ENCODE measurements at regions not wholly inside any gene's neighbourhood (a gene's known extent, or its start where the extent isn't known, plus 50 kb on each side); places are given as distances from the start of the nearest gene placed in this dataset.

DNA sequence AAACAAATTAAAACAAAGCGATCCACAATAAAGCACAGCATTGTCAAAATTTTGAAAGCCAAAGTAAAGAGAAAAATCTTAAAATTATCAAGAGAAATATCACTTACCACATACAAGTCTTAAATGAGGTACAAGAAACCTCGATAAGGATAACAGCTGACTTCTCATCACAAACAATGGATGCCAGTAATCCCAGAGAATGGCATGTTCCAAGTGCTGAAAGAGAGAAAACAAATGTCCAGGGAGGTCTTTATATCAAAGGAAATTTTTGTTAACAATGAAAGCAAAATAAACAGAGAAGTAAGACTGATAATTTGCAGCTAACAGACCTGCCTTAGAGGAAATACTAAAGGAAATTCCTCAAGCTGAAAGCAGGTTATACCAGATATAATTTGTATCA, 460.4 kb upstream of the HS3ST1 start:
- TF ChIP-seq, protein P1, sequence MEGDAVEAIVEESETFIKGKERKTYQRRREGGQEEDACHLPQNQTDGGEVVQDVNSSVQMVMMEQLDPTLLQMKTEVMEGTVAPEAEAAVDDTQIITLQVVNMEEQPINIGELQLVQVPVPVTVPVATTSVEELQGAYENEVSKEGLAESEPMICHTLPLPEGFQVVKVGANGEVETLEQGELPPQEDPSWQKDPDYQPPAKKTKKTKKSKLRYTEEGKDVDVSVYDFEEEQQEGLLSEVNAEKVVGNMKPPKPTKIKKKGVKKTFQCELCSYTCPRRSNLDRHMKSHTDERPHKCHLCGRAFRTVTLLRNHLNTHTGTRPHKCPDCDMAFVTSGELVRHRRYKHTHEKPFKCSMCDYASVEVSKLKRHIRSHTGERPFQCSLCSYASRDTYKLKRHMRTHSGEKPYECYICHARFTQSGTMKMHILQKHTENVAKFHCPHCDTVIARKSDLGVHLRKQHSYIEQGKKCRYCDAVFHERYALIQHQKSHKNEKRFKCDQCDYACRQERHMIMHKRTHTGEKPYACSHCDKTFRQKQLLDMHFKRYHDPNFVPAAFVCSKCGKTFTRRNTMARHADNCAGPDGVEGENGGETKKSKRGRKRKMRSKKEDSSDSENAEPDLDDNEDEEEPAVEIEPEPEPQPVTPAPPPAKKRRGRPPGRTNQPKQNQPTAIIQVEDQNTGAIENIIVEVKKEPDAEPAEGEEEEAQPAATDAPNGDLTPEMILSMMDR (IDR thresholded peaks at IDR 0.05; ENCODE audit: low read depth, low read length): no peak
- no peak for DNase-seq (ENCODE audit: extremely low read depth, low read depth)

DNA sequence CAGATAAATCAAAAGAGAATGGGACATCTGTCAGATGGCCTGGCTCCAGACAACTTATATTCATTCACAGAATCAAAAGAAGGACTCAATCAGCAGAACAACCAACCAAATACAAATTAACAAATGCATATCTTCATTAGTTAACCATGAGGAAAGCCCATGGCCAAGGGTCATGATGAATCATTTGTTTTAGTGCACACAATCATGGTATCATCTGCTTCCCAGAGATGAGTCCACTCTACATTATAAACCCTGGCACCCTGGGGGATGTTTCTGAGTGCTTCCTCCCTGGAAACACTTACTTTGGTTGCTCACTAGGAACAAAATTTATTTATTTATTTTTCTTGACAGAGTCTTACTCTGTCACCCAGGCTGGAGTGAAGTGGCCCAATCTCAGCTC, 453.3 kb upstream of the HS3ST1 start:
- TF ChIP-seq, protein P1 (IDR thresholded peaks at IDR 0.05; ENCODE audit: low read depth, low read length): no peak
- DNase-seq (ENCODE audit: extremely low read depth, low read depth): no peak

DNA sequence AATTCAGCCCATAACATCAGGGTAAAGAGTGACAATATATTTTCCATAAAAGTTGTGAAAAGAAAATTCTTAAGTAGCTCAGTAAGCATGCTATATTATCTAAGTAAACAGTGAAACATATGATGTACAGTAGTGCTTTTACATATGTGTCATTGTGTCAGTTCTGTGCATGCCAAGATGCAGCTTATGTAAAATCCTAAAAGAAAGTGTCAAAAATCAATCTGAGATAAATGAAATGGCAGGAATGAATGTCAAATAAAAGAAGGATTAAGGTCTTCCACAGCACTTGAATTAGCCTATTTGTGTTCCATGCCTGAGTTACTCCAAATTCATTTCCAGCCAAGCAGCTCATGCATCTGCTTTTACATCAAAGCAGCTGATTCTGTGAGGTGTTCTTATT, 452.7 kb upstream of the HS3ST1 start:
- TF ChIP-seq, protein P1 (IDR thresholded peaks at IDR 0.05; ENCODE audit: low read depth, low read length): no peak
- no peak for DNase-seq (ENCODE audit: extremely low read depth, low read depth)

DNA sequence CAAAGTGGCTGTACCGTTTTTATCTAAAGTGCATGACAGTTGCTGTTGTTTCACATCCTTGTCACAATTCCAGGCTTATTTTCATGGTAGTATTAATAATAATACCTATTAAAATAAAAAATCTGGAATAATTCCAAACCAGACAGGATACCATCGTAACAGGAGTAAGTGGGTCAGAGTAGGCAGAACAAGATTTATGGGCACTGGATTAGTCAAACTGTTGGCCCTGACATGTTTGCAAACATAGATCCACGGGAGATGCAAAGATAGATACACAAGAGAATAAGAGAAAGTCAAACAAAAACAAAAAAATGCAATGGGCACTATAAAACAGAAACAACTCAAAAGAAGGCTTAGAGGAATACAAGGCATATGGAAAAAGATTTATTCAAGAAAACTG, 449.5 kb upstream of the HS3ST1 start:
- TF ChIP-seq, protein P1 (IDR thresholded peaks at IDR 0.05; ENCODE audit: low read depth, low read length): no peak
- DNase-seq (ENCODE audit: extremely low read depth, low read depth): no peak

DNA sequence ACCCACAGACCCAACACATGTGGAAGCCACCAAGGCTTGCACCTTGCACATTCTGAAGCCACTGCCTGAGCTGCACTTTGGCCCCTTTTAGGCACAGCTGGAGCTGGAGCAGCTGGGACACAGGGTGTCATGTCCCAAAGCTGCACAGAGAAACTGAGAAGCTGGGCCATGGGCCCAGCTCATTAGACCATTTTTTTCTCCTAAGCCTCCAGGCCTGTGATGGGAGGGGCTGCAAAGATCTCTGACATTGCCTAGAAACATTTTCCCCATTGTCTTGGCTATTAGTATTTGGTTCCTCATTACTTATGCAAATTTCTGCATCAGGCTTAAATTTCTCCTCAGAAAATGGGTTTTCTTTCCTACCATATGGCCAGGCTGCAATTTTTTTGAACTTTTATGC, 447.4 kb upstream of the HS3ST1 start:
- DNase-seq (ENCODE audit: extremely low read depth, low read depth): no peak
- TF ChIP-seq, protein P1 (IDR thresholded peaks at IDR 0.05; ENCODE audit: low read depth, low read length): no peak

DNA sequence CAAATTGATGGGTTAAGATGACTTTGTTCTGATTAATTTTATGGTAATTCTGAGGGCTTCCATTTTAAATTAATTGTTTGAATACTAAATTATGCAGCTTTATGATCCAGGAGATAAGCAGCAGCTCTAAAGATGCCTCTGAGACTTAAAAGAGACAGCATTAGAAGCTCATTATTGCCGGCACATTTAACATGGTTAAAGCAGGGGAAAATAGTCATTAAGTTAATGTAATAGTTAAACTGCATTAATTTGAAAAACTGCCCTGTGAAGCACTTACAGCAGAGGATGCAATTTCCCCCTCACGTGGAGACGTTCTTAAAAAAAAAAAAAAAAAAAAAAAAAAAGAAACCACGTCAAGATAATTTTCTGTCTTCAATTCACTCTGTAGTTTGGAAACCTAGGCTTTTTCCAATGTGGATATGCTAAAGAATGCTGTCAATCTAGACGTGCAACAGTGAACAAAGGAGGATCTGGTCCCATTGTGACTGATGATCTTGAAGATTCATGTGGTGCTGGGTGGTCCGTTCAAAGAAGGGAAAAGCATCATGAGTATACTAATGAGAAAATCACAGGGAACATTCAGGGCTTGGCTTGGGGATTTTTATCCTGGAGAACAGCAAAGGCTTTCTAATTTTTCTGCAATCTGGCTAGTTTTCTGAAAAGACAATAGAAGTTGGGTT, 440.6 kb upstream of the HS3ST1 start:
- DNase-seq (ENCODE audit: extremely low read depth, low read depth): no peak
- TF ChIP-seq, protein P1 (IDR thresholded peaks at IDR 0.05; ENCODE audit: low read depth, low read length): no peak

DNA sequence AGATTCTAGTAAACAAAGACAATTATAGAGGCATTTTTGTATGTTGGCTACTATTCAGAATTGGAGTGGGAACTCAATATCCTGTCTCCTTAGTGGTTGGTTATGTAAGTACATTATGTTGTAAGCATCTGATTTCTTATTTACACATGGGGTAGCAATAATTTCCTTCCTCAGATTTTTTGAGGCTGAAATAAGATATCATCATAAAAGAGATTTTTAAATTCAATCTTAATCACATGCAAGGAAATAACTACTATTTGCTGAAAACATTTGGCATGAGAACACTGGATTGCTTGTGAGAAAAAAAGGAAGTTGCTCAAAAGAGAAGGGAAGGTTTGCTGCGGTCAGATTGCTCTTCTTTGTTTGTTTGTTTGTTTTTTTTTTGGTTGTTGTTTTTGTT, 437.7 kb upstream of the HS3ST1 start:
- DNase-seq (ENCODE audit: extremely low read depth, low read depth): no peak
- TF ChIP-seq, protein P1 (IDR thresholded peaks at IDR 0.05; ENCODE audit: low read depth, low read length): no peak
